ENCODE measurements at regions not wholly inside any gene's neighbourhood (a gene's known extent, or its start where the extent isn't known, plus 50 kb on each side); places are given as distances from the start of the nearest gene placed in this dataset.

GRCh38 chr7:155405399-155406318 is 52.3 kb upstream of the EN2 start:
- Histone ChIP-seq H2BK120ac (ENCODE audit: low read depth, low read length) (no peak overlapping the region), H4K91ac (ENCODE audit: low read depth, low read length, poor library complexity) (no peak overlapping the region), H3K14ac (ENCODE audit: low read length) (no peak overlapping the region), H4K8ac (ENCODE audit: low read depth, low read length) (no peak overlapping the region), H3K27me3 (ENCODE audit: control insufficient read depth in 3 of 3, insufficient read depth in 3 of 3, low read depth in 1 of 3, low read length in 3 of 3) (peaks cover 0 to 70% (median 5%) of the 10 kb centered on the region in 3 experiments), H3K9me3 (replicated peaks in 1 of 2; ENCODE audit: control insufficient read depth in 2 of 2, insufficient read depth in 1 of 2, low read depth in 1 of 2, low read length in 2 of 2) (peaks cover 4 to 10% of the 10 kb centered on the region in 2 donors), H2BK15ac (ENCODE audit: low read length) (no peak overlapping the region), H3K18ac (ENCODE audit: low read length) (no peak overlapping the region), H3K4me2 (ENCODE audit: insufficient read depth, low read length, poor library complexity, severe bottlenecking) (no peak overlapping the region), H2BK5ac (ENCODE audit: low read length) (no peak overlapping the region), H3K4me3 (ENCODE audit: low read length in 2 of 2) (no peak overlapping the region), H3K23ac (ENCODE audit: low read depth, low read length, poor library complexity) (no peak overlapping the region), H2AK5ac (ENCODE audit: low read depth, low read length) (no peak overlapping the region), H3K4ac (ENCODE audit: low read length) (no peak overlapping the region), H3K4me1 (ENCODE audit: control insufficient read depth in 2 of 2, insufficient read depth in 1 of 2, low read depth in 1 of 2, low read length in 2 of 2) (peaks cover 9 to 14% of the 10 kb centered on the region in 2 donors), H2AFZ (ENCODE audit: low read length) (peak overlapping the region; percentile 62), H3K79me1 (ENCODE audit: low read depth, low read length) (no peaks in the 10 kb centered on the region), H3K9ac (ENCODE audit: low read depth, low read length, poor library complexity) (no peak overlapping the region), H3K27ac (replicated peaks; ENCODE audit: low read length) (no peak overlapping the region), H3K36me3 (replicated peaks in 1 of 2; ENCODE audit: control insufficient read depth in 2 of 2, insufficient read depth in 2 of 2, low read length in 2 of 2) (no peaks in the 10 kb centered on the region), H2BK12ac (ENCODE audit: low read length) (no peak overlapping the region)
- no CpG with 5 or more reads among the region's 31 CpGs for WGBS, 2 donors (ENCODE audit: extremely low coverage in 2 of 2, insufficient read length in 2 of 2, insufficient replicate concordance in 1 of 2)
- no peak for DNase-seq (ENCODE audit: low spot score)

- H3K9me3 ChIP-seq (replicated peaks in 1 of 2; ENCODE audit: control insufficient read depth in 2 of 2, insufficient read depth in 1 of 2, low read depth in 1 of 2, low read length in 2 of 2) = no peaks in the 10 kb centered on the region
- peaks cover 0 to 48% (median 3%) of the 10 kb centered on the region in 3 experiments for H3K27me3 ChIP-seq (ENCODE audit: control insufficient read depth in 3 of 3, insufficient read depth in 3 of 3, low read depth in 1 of 3, low read length in 3 of 3)
- DNase-seq (ENCODE audit: low spot score) = no peak
- H2BK12ac ChIP-seq (ENCODE audit: low read length) = no peak overlapping the region
- no peak overlapping the region for H2BK5ac ChIP-seq (ENCODE audit: low read length)
- H3K79me1 ChIP-seq (ENCODE audit: low read depth, low read length) = no peaks in the 10 kb centered on the region
- H3K4me1 ChIP-seq (ENCODE audit: control insufficient read depth in 2 of 2, insufficient read depth in 1 of 2, low read depth in 1 of 2, low read length in 2 of 2) = peaks cover 9 to 12% of the 10 kb centered on the region in 2 donors
- no peak overlapping the region for H2AK5ac ChIP-seq (ENCODE audit: low read depth, low read length)
- no peak overlapping the region for H3K4ac ChIP-seq (ENCODE audit: low read length)
- H3K9ac ChIP-seq (ENCODE audit: low read depth, low read length, poor library complexity) = no peak overlapping the region
- no peak overlapping the region for H3K4me3 ChIP-seq (ENCODE audit: low read length in 2 of 2)
- no peak overlapping the region for H3K4me2 ChIP-seq (ENCODE audit: insufficient read depth, low read length, poor library complexity, severe bottlenecking)
- H4K91ac ChIP-seq (ENCODE audit: low read depth, low read length, poor library complexity) = no peak overlapping the region
- H2AFZ ChIP-seq (ENCODE audit: low read length) = no peak overlapping the region
- no peak overlapping the region for H3K27ac ChIP-seq (replicated peaks; ENCODE audit: low read length)
- H2BK15ac ChIP-seq (ENCODE audit: low read length) = no peak overlapping the region
- H4K8ac ChIP-seq (ENCODE audit: low read depth, low read length) = no peak overlapping the region
- H2BK120ac ChIP-seq (ENCODE audit: low read depth, low read length) = no peak overlapping the region
- no peak overlapping the region for H3K18ac ChIP-seq (ENCODE audit: low read length)
- H3K36me3 ChIP-seq (replicated peaks in 1 of 2; ENCODE audit: control insufficient read depth in 2 of 2, insufficient read depth in 2 of 2, low read length in 2 of 2) = no peaks in the 10 kb centered on the region
- H3K14ac ChIP-seq (ENCODE audit: low read length) = no peak overlapping the region
- no peak overlapping the region for H3K23ac ChIP-seq (ENCODE audit: low read depth, low read length, poor library complexity)
- 100% methylated on average over 1 of the region's 2 CpGs; no CpG with 5 or more reads in 1 of the 2 donors for WGBS, 2 donors (ENCODE audit: extremely low coverage in 2 of 2, insufficient read length in 2 of 2, insufficient replicate concordance in 1 of 2)
These were observed 50.1 kb upstream of the EN2 start for GRCh38 chr7:155407799-155408198.

All from neuronal stem cell (in vitro differentiated cells).